ENCODE measurements at regions not wholly inside any gene's neighbourhood (a gene's known extent, or its start where the extent isn't known, plus 50 kb on each side); places are given as distances from the start of the nearest gene placed in this dataset.

- Histone ChIP-seq H3K4me3 (no peak overlapping the region), H3K4me1 (no peaks in the 10 kb centered on the region), H3K27ac (no peak overlapping the region), H3K27me3 (no peaks in the 10 kb centered on the region), H3K9me3 (no peaks in the 10 kb centered on the region), H3K36me3 (no peaks in the 10 kb centered on the region)
- no peak for DNase-seq
- TF ChIP-seq CTCF (IDR thresholded peaks at IDR 0.05), result no peak
- no peak for TF ChIP-seq POLR2A (IDR thresholded peaks at IDR 0.05)
These were observed 420.4 kb upstream of the LRRTM1 start for GRCh38 chr2:80725001-80725400.

- no peak overlapping the region for H3K4me3 ChIP-seq
- no peak for DNase-seq
These were observed 418.3 kb upstream of the LRRTM1 start for GRCh38 chr2:80722803-80723202.

GRCh38 chr2:80719607-80720006 is 415.1 kb upstream of the LRRTM1 start:
- Histone ChIP-seq H3K36me3 (no peaks in the 10 kb centered on the region), H3K4me3 (no peak overlapping the region), H3K4me1 (no peaks in the 10 kb centered on the region), H3K27ac (no peak overlapping the region), H3K9me3 (no peaks in the 10 kb centered on the region), H3K27me3 (no peaks in the 10 kb centered on the region)
- TF ChIP-seq CTCF (IDR thresholded peaks at IDR 0.05), result no peak
- TF ChIP-seq POLR2A (IDR thresholded peaks at IDR 0.05), result no peak
- no peak for DNase-seq

More at GRCh38 chr2:80722803-80723202, 418.3 kb upstream of the LRRTM1 start:
- H3K36me3 ChIP-seq, result no peaks in the 10 kb centered on the region
- TF ChIP-seq POLR2A (IDR thresholded peaks at IDR 0.05), result no peak
- no peak for TF ChIP-seq CTCF (IDR thresholded peaks at IDR 0.05)
- no peaks in the 10 kb centered on the region for H3K27me3 ChIP-seq
- H3K27ac ChIP-seq, result no peak overlapping the region
- H3K4me1 ChIP-seq, result no peaks in the 10 kb centered on the region
- no peaks in the 10 kb centered on the region for H3K9me3 ChIP-seq

GRCh38 chr2:80715433-80715832 is 410.9 kb upstream of the LRRTM1 start:
- Histone ChIP-seq H3K36me3 (no peaks in the 10 kb centered on the region), H3K27ac (no peak overlapping the region), H3K27me3 (no peaks in the 10 kb centered on the region), H3K4me1 (no peaks in the 10 kb centered on the region), H3K4me3 (no peak overlapping the region), H3K9me3 (no peaks in the 10 kb centered on the region)
- no peak for TF ChIP-seq POLR2A (IDR thresholded peaks at IDR 0.05)
- no peak for TF ChIP-seq CTCF (IDR thresholded peaks at IDR 0.05)
- no peak for DNase-seq

- TF ChIP-seq POLR2A (IDR thresholded peaks at IDR 0.05) (no peak), CTCF (IDR thresholded peaks at IDR 0.05) (no peak)
- Histone ChIP-seq H3K9me3 (no peaks in the 10 kb centered on the region), H3K27ac (no peak overlapping the region), H3K36me3 (no peaks in the 10 kb centered on the region), H3K4me1 (no peaks in the 10 kb centered on the region), H3K4me3 (no peak overlapping the region), H3K27me3 (no peaks in the 10 kb centered on the region)
- DNase-seq, result no peak
These were observed 407.4 kb upstream of the LRRTM1 start for GRCh38 chr2:80711915-80712314.

GRCh38 chr2:80706951-80707350 is 402.4 kb upstream of the LRRTM1 start:
- no peak for DNase-seq
- Histone ChIP-seq H3K9me3 (no peaks in the 10 kb centered on the region), H3K36me3 (no peaks in the 10 kb centered on the region), H3K27ac (no peak overlapping the region), H3K4me3 (no peak overlapping the region), H3K4me1 (no peaks in the 10 kb centered on the region), H3K27me3 (no peaks in the 10 kb centered on the region)
- no peak for TF ChIP-seq POLR2A (IDR thresholded peaks at IDR 0.05)
- no peak for TF ChIP-seq CTCF (IDR thresholded peaks at IDR 0.05)
